ENCODE measurements at regions not wholly inside any gene's neighbourhood (a gene's known extent, or its start where the extent isn't known, plus 50 kb on each side); places are given as distances from the start of the nearest gene placed in this dataset.
A peak's percentile ranks its signal among the peaks of the same experiment; 100 is the strongest.

DNA sequence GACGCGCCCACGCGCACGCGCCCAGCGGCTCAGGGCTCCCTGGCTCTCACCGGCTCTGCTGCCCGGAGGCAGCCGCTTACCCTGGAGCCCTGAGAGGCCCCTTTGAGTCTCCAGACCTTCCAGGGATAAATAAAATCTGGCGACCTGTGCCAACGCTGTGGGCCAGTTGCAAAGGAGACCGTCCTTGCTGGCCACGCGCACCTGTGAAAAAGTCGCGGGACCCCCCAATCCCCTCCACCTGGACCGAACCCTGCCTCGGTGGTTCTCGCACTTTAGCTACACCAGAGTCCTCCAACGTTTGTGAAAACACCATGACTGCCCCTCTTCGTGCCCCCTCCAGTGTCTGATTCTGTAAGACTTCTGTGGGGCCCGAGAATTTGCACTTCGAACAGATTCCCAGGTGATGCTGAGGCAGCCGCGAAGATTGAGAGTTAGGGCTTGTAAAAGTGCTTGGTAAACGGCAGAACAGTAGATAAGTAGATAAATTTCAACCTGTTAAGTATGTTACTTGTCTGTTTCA is 102.4 kb upstream of the SVIL start:
- no peak overlapping the region for H3K4ac ChIP-seq (ENCODE audit: low read depth, low read length)
- WGBS (ENCODE audit: extremely low coverage, insufficient coverage, insufficient read length): no CpG with 5 or more reads among the region's 27 CpGs
- H2BK5ac ChIP-seq (ENCODE audit: low read depth, low read length, poor library complexity): no peak overlapping the region
- peak overlapping the region; percentile 4 for H3K9ac ChIP-seq (ENCODE audit: low read length)
- no peak overlapping the region for H4K91ac ChIP-seq (ENCODE audit: low read depth, low read length)
- H4K8ac ChIP-seq (ENCODE audit: low read depth, low read length): no peak overlapping the region
- peak overlapping the region; percentile 85 for H3K4me2 ChIP-seq (ENCODE audit: low read length)
- no peak overlapping the region for H4K12ac ChIP-seq (ENCODE audit: low read depth, low read length)
- peak in 1 of 2 donors; percentile 75 for DNase-seq
- H3K18ac ChIP-seq (ENCODE audit: low read length): no peak overlapping the region
- H3K27ac ChIP-seq (ENCODE audit: low read depth, low read length): no peak overlapping the region
- no peak overlapping the region for H3K23ac ChIP-seq (ENCODE audit: low read length)
- H3K79me1 ChIP-seq (ENCODE audit: low read length): peaks cover 21% of the 10 kb centered on the region
- no peaks in the 10 kb centered on the region for H3K27me3 ChIP-seq (ENCODE audit: insufficient read depth, low read length)
- peak overlapping the region; percentile 90 for H3K4me3 ChIP-seq (ENCODE audit: low read depth, low read length)
- H3K9me3 ChIP-seq (ENCODE audit: insufficient read depth, low read depth, low read length): no peaks in the 10 kb centered on the region
- peaks cover 11 to 15% of the 10 kb centered on the region in 2 experiments for H3K4me1 ChIP-seq (ENCODE audit: control insufficient read depth in 1 of 2, insufficient read depth in 2 of 2, low read length in 2 of 2)
- no peak overlapping the region for H2BK120ac ChIP-seq (ENCODE audit: insufficient read depth, low read length, poor library complexity)
- H2AFZ ChIP-seq (ENCODE audit: insufficient read depth, low read length, poor library complexity): no peak overlapping the region
- peak overlapping the region; percentile 12 for H2BK12ac ChIP-seq (ENCODE audit: low read length)
- H3K79me2 ChIP-seq (ENCODE audit: control insufficient read depth, insufficient read depth, low read length, poor library complexity): peaks cover 24% of the 10 kb centered on the region
- H2AK5ac ChIP-seq (ENCODE audit: low read length): no peak overlapping the region
- no peak overlapping the region for H3K14ac ChIP-seq (ENCODE audit: low read length)
- no peaks in the 10 kb centered on the region for H3K36me3 ChIP-seq (ENCODE audit: control insufficient read depth in 1 of 2, insufficient read depth in 2 of 2, low read length in 2 of 2)

- H3K4ac ChIP-seq (ENCODE audit: low read depth, low read length): peak overlapping the region; percentile 88
- peaks cover 21% of the 10 kb centered on the region for H3K79me1 ChIP-seq (ENCODE audit: low read length)
- H2AK5ac ChIP-seq (ENCODE audit: low read length): peak overlapping the region; percentile 30
- peak overlapping the region; percentile 50 for H3K27ac ChIP-seq (ENCODE audit: low read depth, low read length)
- peak overlapping the region; percentile 90 for H3K4me3 ChIP-seq (ENCODE audit: low read depth, low read length)
- peak overlapping the region; percentile 70 for H3K9ac ChIP-seq (ENCODE audit: low read length)
- H4K12ac ChIP-seq (ENCODE audit: low read depth, low read length): peak overlapping the region; percentile 90
- H3K14ac ChIP-seq (ENCODE audit: low read length): peak overlapping the region; percentile 58
- H3K27me3 ChIP-seq (ENCODE audit: insufficient read depth, low read length): no peaks in the 10 kb centered on the region
- H3K9me3 ChIP-seq (ENCODE audit: insufficient read depth, low read depth, low read length): no peaks in the 10 kb centered on the region
- peak overlapping the region; percentile 56 for H4K8ac ChIP-seq (ENCODE audit: low read depth, low read length)
- peaks cover 11 to 15% of the 10 kb centered on the region in 2 experiments for H3K4me1 ChIP-seq (ENCODE audit: control insufficient read depth in 1 of 2, insufficient read depth in 2 of 2, low read length in 2 of 2)
- peak; percentile 47 to 73 for DNase-seq
- peaks cover 24% of the 10 kb centered on the region for H3K79me2 ChIP-seq (ENCODE audit: control insufficient read depth, insufficient read depth, low read length, poor library complexity)
- WGBS (ENCODE audit: extremely low coverage, insufficient coverage, insufficient read length): no CpG with 5 or more reads among the region's 74 CpGs
- H2BK120ac ChIP-seq (ENCODE audit: insufficient read depth, low read length, poor library complexity): peak overlapping the region; percentile 96
- H2AFZ ChIP-seq (ENCODE audit: insufficient read depth, low read length, poor library complexity): peak overlapping the region; percentile 65
- peak overlapping the region; percentile 93 for H4K91ac ChIP-seq (ENCODE audit: low read depth, low read length)
- H3K36me3 ChIP-seq (ENCODE audit: control insufficient read depth in 1 of 2, insufficient read depth in 2 of 2, low read length in 2 of 2): no peaks in the 10 kb centered on the region
- peak overlapping the region; percentile 83 for H2BK5ac ChIP-seq (ENCODE audit: low read depth, low read length, poor library complexity)
- H3K4me2 ChIP-seq (ENCODE audit: low read length): peak overlapping the region; percentile 85
- peak overlapping the region; percentile 96 for H3K18ac ChIP-seq (ENCODE audit: low read length)
- no peak overlapping the region for H3K23ac ChIP-seq (ENCODE audit: low read length)
- H2BK12ac ChIP-seq (ENCODE audit: low read length): peak overlapping the region; percentile 96
These were observed 101.7 kb upstream of the SVIL start for GRCh38 chr10:29736366-29737073.

DNA sequence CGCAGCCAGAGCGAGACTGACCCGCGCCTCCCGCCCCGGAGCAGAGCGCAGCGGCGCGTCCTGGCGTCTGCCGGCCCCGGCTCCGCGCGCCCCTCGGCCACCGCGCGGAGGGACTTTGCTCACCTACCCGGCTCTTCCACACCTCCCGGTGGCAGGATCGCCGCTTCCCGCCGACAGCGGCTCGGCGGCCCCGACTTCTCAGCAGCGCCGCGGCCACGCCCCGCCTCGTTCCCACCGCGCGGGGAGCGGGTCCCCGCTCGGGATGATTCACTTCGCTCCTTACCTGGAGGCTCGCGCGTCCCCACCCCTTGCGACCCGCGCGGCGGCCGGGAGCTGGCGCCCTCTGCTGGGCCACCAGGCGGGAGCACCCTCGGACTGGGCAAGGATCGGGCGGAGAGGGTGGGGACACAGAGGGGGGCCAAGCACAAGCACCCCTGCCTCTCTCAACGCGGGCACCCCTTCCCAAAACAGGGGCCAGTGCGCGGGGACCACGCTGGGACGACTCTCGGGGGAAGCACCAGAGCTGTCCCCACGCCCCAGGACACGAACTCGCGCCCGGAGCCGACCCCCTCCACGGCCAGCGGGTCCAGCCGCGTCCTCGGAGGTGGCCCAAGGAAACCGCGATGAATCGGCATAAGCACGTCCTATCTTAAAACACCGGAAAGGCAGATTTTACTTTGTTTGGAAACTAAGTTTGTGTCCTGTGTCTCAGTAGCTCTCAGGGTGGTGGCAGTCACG is 101.0 kb upstream of the SVIL start:
- Histone ChIP-seq H3K23ac (ENCODE audit: low read length) (no peak overlapping the region), H2BK12ac (ENCODE audit: low read length) (peak overlapping the region; percentile 96), H4K8ac (ENCODE audit: low read depth, low read length) (peak overlapping the region; percentile 77), H3K4me3 (ENCODE audit: low read depth, low read length) (peak overlapping the region; percentile 90), H4K12ac (ENCODE audit: low read depth, low read length) (peak overlapping the region; percentile 90), H3K14ac (ENCODE audit: low read length) (peak overlapping the region; percentile 92), H3K9ac (ENCODE audit: low read length) (peak overlapping the region; percentile 96), H3K4me1 (ENCODE audit: control insufficient read depth in 1 of 2, insufficient read depth in 2 of 2, low read length in 2 of 2) (peaks cover 11 to 15% of the 10 kb centered on the region in 2 experiments), H3K4me2 (ENCODE audit: low read length) (peak overlapping the region; percentile 85), H3K36me3 (ENCODE audit: control insufficient read depth in 1 of 2, insufficient read depth in 2 of 2, low read length in 2 of 2) (no peaks in the 10 kb centered on the region), H2AK5ac (ENCODE audit: low read length) (peak overlapping the region; percentile 75), H3K27ac (ENCODE audit: low read depth, low read length) (peak overlapping the region; percentile 90), H2BK120ac (ENCODE audit: insufficient read depth, low read length, poor library complexity) (peak overlapping the region; percentile 96), H3K79me2 (ENCODE audit: control insufficient read depth, insufficient read depth, low read length, poor library complexity) (peaks cover 24% of the 10 kb centered on the region), H3K79me1 (ENCODE audit: low read length) (peaks cover 21% of the 10 kb centered on the region), H4K91ac (ENCODE audit: low read depth, low read length) (peak overlapping the region; percentile 93), H2BK5ac (ENCODE audit: low read depth, low read length, poor library complexity) (peak overlapping the region; percentile 93), H3K27me3 (ENCODE audit: insufficient read depth, low read length) (no peaks in the 10 kb centered on the region), H3K9me3 (ENCODE audit: insufficient read depth, low read depth, low read length) (no peaks in the 10 kb centered on the region), H2AFZ (ENCODE audit: insufficient read depth, low read length, poor library complexity) (peak overlapping the region; percentile 65), H3K4ac (ENCODE audit: low read depth, low read length) (peak overlapping the region; percentile 96), H3K18ac (ENCODE audit: low read length) (peak overlapping the region; percentile 96)
- WGBS (ENCODE audit: extremely low coverage, insufficient coverage, insufficient read length): no CpG with 5 or more reads among the region's 81 CpGs
- peak; percentile 91 to 95 for DNase-seq

- no CpG with 5 or more reads among the region's 77 CpGs for WGBS (ENCODE audit: extremely low coverage, insufficient coverage, insufficient read length)
- peak overlapping the region; percentile 96 for H3K9ac ChIP-seq (ENCODE audit: low read length)
- peak overlapping the region; percentile 93 for H2BK5ac ChIP-seq (ENCODE audit: low read depth, low read length, poor library complexity)
- peak overlapping the region; percentile 77 for H4K8ac ChIP-seq (ENCODE audit: low read depth, low read length)
- peak overlapping the region; percentile 90 for H3K4me3 ChIP-seq (ENCODE audit: low read depth, low read length)
- peak overlapping the region; percentile 94 for H2BK120ac ChIP-seq (ENCODE audit: insufficient read depth, low read length, poor library complexity)
- H3K9me3 ChIP-seq (ENCODE audit: insufficient read depth, low read depth, low read length): no peaks in the 10 kb centered on the region
- peak overlapping the region; percentile 85 for H3K4me2 ChIP-seq (ENCODE audit: low read length)
- H3K18ac ChIP-seq (ENCODE audit: low read length): peak overlapping the region; percentile 85
- peak overlapping the region; percentile 66 for H2BK12ac ChIP-seq (ENCODE audit: low read length)
- peak overlapping the region; percentile 89 for H4K91ac ChIP-seq (ENCODE audit: low read depth, low read length)
- peaks cover 9 to 15% of the 10 kb centered on the region in 2 experiments for H3K4me1 ChIP-seq (ENCODE audit: control insufficient read depth in 1 of 2, insufficient read depth in 2 of 2, low read length in 2 of 2)
- peak overlapping the region; percentile 65 for H2AFZ ChIP-seq (ENCODE audit: insufficient read depth, low read length, poor library complexity)
- DNase-seq: peak; percentile 19 to 61
- peak overlapping the region; percentile 90 for H3K27ac ChIP-seq (ENCODE audit: low read depth, low read length)
- H3K4ac ChIP-seq (ENCODE audit: low read depth, low read length): peak overlapping the region; percentile 96
- H2AK5ac ChIP-seq (ENCODE audit: low read length): no peak overlapping the region
- H3K14ac ChIP-seq (ENCODE audit: low read length): peak overlapping the region; percentile 92
- H3K27me3 ChIP-seq (ENCODE audit: insufficient read depth, low read length): no peaks in the 10 kb centered on the region
- H4K12ac ChIP-seq (ENCODE audit: low read depth, low read length): peak overlapping the region; percentile 68
- no peaks in the 10 kb centered on the region for H3K36me3 ChIP-seq (ENCODE audit: control insufficient read depth in 1 of 2, insufficient read depth in 2 of 2, low read length in 2 of 2)
- H3K23ac ChIP-seq (ENCODE audit: low read length): no peak overlapping the region
- H3K79me2 ChIP-seq (ENCODE audit: control insufficient read depth, insufficient read depth, low read length, poor library complexity): peaks cover 24% of the 10 kb centered on the region
- H3K79me1 ChIP-seq (ENCODE audit: low read length): peaks cover 21% of the 10 kb centered on the region
These were observed 100.3 kb upstream of the SVIL start for GRCh38 chr10:29734962-29735627.

All from trophoblast cell (in vitro differentiated cells and primary cell).